ENCODE measurements at regions not wholly inside any gene's neighbourhood (a gene's known extent, or its start where the extent isn't known, plus 50 kb on each side); places are given as distances from the start of the nearest gene placed in this dataset.
A peak's percentile ranks its signal among the peaks of the same experiment; 100 is the strongest.
"Not testable (repeated sequence)": the region's sequence is repeated elsewhere in the genome, so short reads cannot be mapped to it uniquely, and the experiment has no call there.

- not testable (repeated sequence) for H3K27ac ChIP-seq; H3K79me2 ChIP-seq (ENCODE audit: low read depth); DNase-seq (ENCODE audit: low spot score); H3K27me3 ChIP-seq; H3K4me2 ChIP-seq; H3K27me3 Mint-ChIP-seq (ENCODE audit: insufficient read depth, low read depth); H2AFZ ChIP-seq (replicated peaks); H4K20me1 ChIP-seq (ENCODE audit: low read depth); H3K4me3 ChIP-seq; H3K36me3 Mint-ChIP-seq; H3K9ac ChIP-seq; H3K9me3 ChIP-seq (ENCODE audit: low read depth); H3K36me3 ChIP-seq
- peak overlapping the region; percentile 27 for H3K4me3 Mint-ChIP-seq
- H3K9me3 Mint-ChIP-seq, result peaks cover 15% of the 10 kb centered on the region
- Histone ChIP-seq H3F3A (ENCODE audit: low read depth) (peaks cover 11% of the 10 kb centered on the region), H3K4me1 (peaks cover 19% of the 10 kb centered on the region)
- H3K27ac Mint-ChIP-seq, result peak overlapping the region; percentile 92
- H3K4me1 Mint-ChIP-seq, result peaks cover 37% of the 10 kb centered on the region
Observed at GRCh38 chr16:29286796-29287195, 119.7 kb downstream of the NPIPB11 start.

GRCh38 chr16:29286161-29286560, 120.3 kb downstream of the NPIPB11 start:
- H3K36me3 ChIP-seq; H3K36me3 Mint-ChIP-seq; H2AFZ ChIP-seq (replicated peaks); H3K27me3 ChIP-seq; H3K4me3 Mint-ChIP-seq; H3K4me3 ChIP-seq; H3K79me2 ChIP-seq (ENCODE audit: low read depth); H3K27ac ChIP-seq; DNase-seq (ENCODE audit: low spot score); H3K9me3 ChIP-seq (ENCODE audit: low read depth); H3K4me2 ChIP-seq; H3K9ac ChIP-seq; H4K20me1 ChIP-seq (ENCODE audit: low read depth): not testable (repeated sequence)
- Mint-ChIP-seq H3K27ac (peak overlapping the region; percentile 92), H3K9me3 (peaks cover 20% of the 10 kb centered on the region), H3K4me1 (peaks cover 37% of the 10 kb centered on the region), H3K27me3 (ENCODE audit: insufficient read depth, low read depth) (peaks cover 10% of the 10 kb centered on the region)
- H3K4me1 ChIP-seq, result peaks cover 19% of the 10 kb centered on the region
- H3F3A ChIP-seq (ENCODE audit: low read depth), result peaks cover 11% of the 10 kb centered on the region

- H3K27me3 Mint-ChIP-seq (ENCODE audit: insufficient read depth, low read depth), result peaks cover 10% of the 10 kb centered on the region
- not testable (repeated sequence) for H4K20me1 ChIP-seq (ENCODE audit: low read depth); H3K36me3 Mint-ChIP-seq; H3K36me3 ChIP-seq; H3K27me3 ChIP-seq; H3K9me3 ChIP-seq (ENCODE audit: low read depth); H3K9ac ChIP-seq; H3K4me3 ChIP-seq; H3K79me2 ChIP-seq (ENCODE audit: low read depth)
- H3F3A ChIP-seq (ENCODE audit: low read depth), result peaks cover 11% of the 10 kb centered on the region
- peak overlapping the region; percentile 64 for H3K4me3 Mint-ChIP-seq
- H3K4me2 ChIP-seq, result peak overlapping the region; percentile 60
- H3K27ac Mint-ChIP-seq, result peak overlapping the region; percentile 97
- peaks cover 20% of the 10 kb centered on the region for H3K9me3 Mint-ChIP-seq
- DNase-seq (ENCODE audit: low spot score), result peak; percentile 75
- peaks cover 30% of the 10 kb centered on the region for H3K4me1 Mint-ChIP-seq
- peak overlapping the region; percentile 46 for H2AFZ ChIP-seq (replicated peaks)
- H3K4me1 ChIP-seq, result peaks cover 13% of the 10 kb centered on the region
- peak overlapping the region; percentile 76 for H3K27ac ChIP-seq
Observed at GRCh38 chr16:29285151-29285885, 121.2 kb downstream of the NPIPB11 start.

GRCh38 chr16:29284723-29285122, 121.8 kb downstream of the NPIPB11 start:
- Histone ChIP-seq H3K4me2 (peak overlapping the region; percentile 60), H2AFZ (replicated peaks) (peak overlapping the region; percentile 46), H3K4me1 (peaks cover 13% of the 10 kb centered on the region), H3F3A (ENCODE audit: low read depth) (peaks cover 11% of the 10 kb centered on the region)
- not testable (repeated sequence) for H3K27ac ChIP-seq; H3K9ac ChIP-seq; H3K36me3 ChIP-seq; H3K9me3 ChIP-seq (ENCODE audit: low read depth); H4K20me1 ChIP-seq (ENCODE audit: low read depth); DNase-seq (ENCODE audit: low spot score); H3K4me3 ChIP-seq; H3K79me2 ChIP-seq (ENCODE audit: low read depth); H3K27me3 ChIP-seq; H3K36me3 Mint-ChIP-seq
- peak overlapping the region; percentile 72 for H3K27ac Mint-ChIP-seq
- peaks cover 10% of the 10 kb centered on the region for H3K27me3 Mint-ChIP-seq (ENCODE audit: insufficient read depth, low read depth)
- peak overlapping the region; percentile 50 for H3K4me3 Mint-ChIP-seq
- peaks cover 23% of the 10 kb centered on the region for H3K9me3 Mint-ChIP-seq
- H3K4me1 Mint-ChIP-seq, result peaks cover 29% of the 10 kb centered on the region

- not testable (repeated sequence) for H3K4me2 ChIP-seq; H3K9ac ChIP-seq; H3K36me3 Mint-ChIP-seq; H3K27me3 ChIP-seq; H3K4me3 ChIP-seq; H3K9me3 ChIP-seq (ENCODE audit: low read depth); DNase-seq (ENCODE audit: low spot score); H4K20me1 ChIP-seq (ENCODE audit: low read depth); H3K4me3 Mint-ChIP-seq; H3K27ac Mint-ChIP-seq; H3K79me2 ChIP-seq (ENCODE audit: low read depth); H3K36me3 ChIP-seq; H3K27ac ChIP-seq; H2AFZ ChIP-seq (replicated peaks)
- peaks cover 10% of the 10 kb centered on the region for H3K27me3 Mint-ChIP-seq (ENCODE audit: insufficient read depth, low read depth)
- H3F3A ChIP-seq (ENCODE audit: low read depth), result peaks cover 11% of the 10 kb centered on the region
- H3K9me3 Mint-ChIP-seq, result peaks cover 23% of the 10 kb centered on the region
- H3K4me1 ChIP-seq, result peaks cover 13% of the 10 kb centered on the region
- H3K4me1 Mint-ChIP-seq, result peaks cover 27% of the 10 kb centered on the region
Observed at GRCh38 chr16:29284159-29284558, 122.4 kb downstream of the NPIPB11 start.

- H2AFZ ChIP-seq (replicated peaks); H3K4me1 ChIP-seq; H3K79me2 ChIP-seq (ENCODE audit: low read depth); H3F3A ChIP-seq (ENCODE audit: low read depth); H3K4me3 ChIP-seq; DNase-seq (ENCODE audit: low spot score); H3K27ac Mint-ChIP-seq; H3K27me3 Mint-ChIP-seq (ENCODE audit: insufficient read depth, low read depth); H3K9me3 ChIP-seq (ENCODE audit: low read depth); H3K4me3 Mint-ChIP-seq; H3K36me3 ChIP-seq; H3K36me3 Mint-ChIP-seq; H4K20me1 ChIP-seq (ENCODE audit: low read depth); H3K27me3 ChIP-seq; H3K9ac ChIP-seq; H3K27ac ChIP-seq; H3K4me2 ChIP-seq: not testable (repeated sequence)
- Mint-ChIP-seq H3K9me3 (peaks cover 20% of the 10 kb centered on the region), H3K4me1 (peaks cover 13% of the 10 kb centered on the region)
Observed at GRCh38 chr16:29278097-29278871, 128.2 kb downstream of the NPIPB11 start.

GRCh38 chr16:29276446-29276845, 130.1 kb downstream of the NPIPB11 start:
- H3K9me3 ChIP-seq (ENCODE audit: low read depth); H3K27me3 Mint-ChIP-seq (ENCODE audit: insufficient read depth, low read depth); H3F3A ChIP-seq (ENCODE audit: low read depth); H3K9ac ChIP-seq; H3K27ac ChIP-seq; H3K4me3 Mint-ChIP-seq; H3K27ac Mint-ChIP-seq; H3K79me2 ChIP-seq (ENCODE audit: low read depth); H3K4me2 ChIP-seq; H3K4me1 ChIP-seq; H4K20me1 ChIP-seq (ENCODE audit: low read depth); DNase-seq (ENCODE audit: low spot score); H3K36me3 Mint-ChIP-seq; H3K36me3 ChIP-seq; H2AFZ ChIP-seq (replicated peaks); H3K4me3 ChIP-seq; H3K27me3 ChIP-seq: not testable (repeated sequence)
- H3K4me1 Mint-ChIP-seq, result peaks cover 16% of the 10 kb centered on the region
- peaks cover 11% of the 10 kb centered on the region for H3K9me3 Mint-ChIP-seq
